D721Med (cell line): ENCODE measurements at regions not wholly inside any gene's neighbourhood (a gene's known extent, or its start where the extent isn't known, plus 50 kb on each side); places are given as distances from the start of the nearest gene placed in this dataset.

Source experiments
- DNase-seq: peaks from one replicate; pipeline ENCODE4 v3.0.0; 2011; ENCODE audit warnings: low spot score; ENCODE audit not compliant: insufficient read length
- FAIRE-seq: peaks from 2 replicates; lab custom pipeline; 2011; peaks lifted over from hg19 to GRCh38; lab: Jason Lieb, UNC
- TF ChIP-seq, protein P1 (sequence below): IDR thresholded peaks from 2 replicates; pipeline ENCODE4 v1.5.1; 2012; ENCODE audit warnings: mild to moderate bottlenecking, control low read depth; ENCODE audit not compliant: insufficient read depth; ENCODE audit errors: missing control alignments

DNA sequence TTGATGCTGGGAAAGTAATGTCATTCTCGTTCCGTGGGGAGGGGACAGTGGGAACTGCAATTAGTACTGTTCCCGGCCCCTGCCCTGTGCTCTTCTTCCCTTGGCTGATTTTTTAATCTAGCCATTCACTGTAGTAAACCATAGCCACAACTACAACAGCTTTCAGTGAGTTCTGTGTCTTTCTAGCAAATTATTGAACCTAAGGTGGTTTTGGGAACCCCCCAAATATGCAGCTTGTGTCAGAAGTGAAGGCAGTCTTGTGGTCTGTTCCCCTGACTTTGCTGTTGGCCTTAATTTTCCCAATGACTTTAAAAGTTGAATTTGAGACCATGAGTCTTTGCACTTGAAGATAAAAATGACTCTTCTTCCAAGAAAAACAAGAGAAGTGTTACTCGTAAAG is 114.3 kb upstream of the ETV6 start:
- DNase-seq, result no peak
- no peak for FAIRE-seq
- TF ChIP-seq, protein P1, sequence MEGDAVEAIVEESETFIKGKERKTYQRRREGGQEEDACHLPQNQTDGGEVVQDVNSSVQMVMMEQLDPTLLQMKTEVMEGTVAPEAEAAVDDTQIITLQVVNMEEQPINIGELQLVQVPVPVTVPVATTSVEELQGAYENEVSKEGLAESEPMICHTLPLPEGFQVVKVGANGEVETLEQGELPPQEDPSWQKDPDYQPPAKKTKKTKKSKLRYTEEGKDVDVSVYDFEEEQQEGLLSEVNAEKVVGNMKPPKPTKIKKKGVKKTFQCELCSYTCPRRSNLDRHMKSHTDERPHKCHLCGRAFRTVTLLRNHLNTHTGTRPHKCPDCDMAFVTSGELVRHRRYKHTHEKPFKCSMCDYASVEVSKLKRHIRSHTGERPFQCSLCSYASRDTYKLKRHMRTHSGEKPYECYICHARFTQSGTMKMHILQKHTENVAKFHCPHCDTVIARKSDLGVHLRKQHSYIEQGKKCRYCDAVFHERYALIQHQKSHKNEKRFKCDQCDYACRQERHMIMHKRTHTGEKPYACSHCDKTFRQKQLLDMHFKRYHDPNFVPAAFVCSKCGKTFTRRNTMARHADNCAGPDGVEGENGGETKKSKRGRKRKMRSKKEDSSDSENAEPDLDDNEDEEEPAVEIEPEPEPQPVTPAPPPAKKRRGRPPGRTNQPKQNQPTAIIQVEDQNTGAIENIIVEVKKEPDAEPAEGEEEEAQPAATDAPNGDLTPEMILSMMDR, result no peak

DNA sequence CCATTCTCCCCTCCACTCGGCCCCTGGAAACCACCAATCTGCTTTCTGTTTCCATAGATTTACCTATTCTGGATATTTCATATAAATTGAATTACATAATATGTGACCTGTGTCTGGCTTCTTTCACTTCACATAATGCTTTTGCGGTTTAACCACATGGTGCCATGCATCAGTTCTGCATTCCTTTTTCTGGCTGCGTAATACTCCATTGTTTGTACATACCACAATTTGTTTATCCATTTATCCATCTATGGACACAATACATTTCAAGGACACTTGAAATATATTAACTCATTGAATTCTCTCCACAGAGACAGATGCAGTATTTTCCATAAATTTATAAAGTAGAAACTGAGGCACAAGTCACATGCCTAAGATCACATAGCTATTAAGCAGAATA is 110.3 kb upstream of the ETV6 start:
- no peak for DNase-seq
- no peak for FAIRE-seq
- TF ChIP-seq, protein P1, result no peak

- FAIRE-seq, result no peak
- DNase-seq, result no peak
- TF ChIP-seq, protein P1, result no peak
These were observed 109.3 kb upstream of the ETV6 start for GRCh38 chr12:11540156-11540555.

- DNase-seq (no peak), FAIRE-seq (no peak)
- TF ChIP-seq, protein P1, result no peak
These were observed 108.7 kb upstream of the ETV6 start for GRCh38 chr12:11540615-11541310.

GRCh38 chr12:11542599-11542998 is 106.9 kb upstream of the ETV6 start:
- TF ChIP-seq, protein P1, result no peak
- FAIRE-seq (no peak), DNase-seq (no peak)

DNA sequence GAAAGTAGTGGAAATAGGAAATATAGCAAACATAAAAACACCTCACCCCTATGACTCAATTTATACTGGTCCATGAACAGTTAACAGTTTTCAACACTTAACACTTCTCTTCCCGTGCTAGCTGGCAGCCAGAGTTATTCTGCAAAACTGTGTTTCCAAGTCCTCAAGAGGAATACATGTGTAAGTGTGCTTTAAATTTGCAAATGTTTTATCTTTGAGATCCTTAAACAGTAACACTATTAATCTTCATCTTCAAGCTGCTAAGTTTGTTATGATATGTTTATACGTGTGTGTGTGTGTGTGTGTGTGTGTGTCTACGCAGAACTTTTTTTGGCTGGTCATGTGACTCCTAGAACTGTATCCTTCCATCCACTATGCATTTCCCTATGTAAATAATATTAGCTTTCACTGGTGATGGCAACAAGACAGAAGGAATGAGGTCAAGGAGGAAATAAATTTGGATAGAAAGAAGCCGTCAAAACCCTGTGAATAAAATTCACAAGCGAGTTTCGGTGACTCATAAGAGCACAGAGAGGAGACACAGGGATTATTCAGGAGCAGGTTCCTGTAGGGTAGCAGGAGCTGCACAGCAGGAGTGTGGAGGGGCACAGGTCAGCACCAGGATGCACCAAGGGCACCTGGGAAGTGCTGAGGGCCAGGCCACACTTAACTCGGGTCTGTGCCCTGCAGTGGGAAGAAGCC is 105.9 kb upstream of the ETV6 start:
- FAIRE-seq (no peak), DNase-seq (no peak)
- TF ChIP-seq, protein P1, result no peak
